PC-9 (cell line): ENCODE measurements at regions not wholly inside any gene's neighbourhood (a gene's known extent, or its start where the extent isn't known, plus 50 kb on each side); places are given as distances from the start of the nearest gene placed in this dataset.
"Not testable (repeated sequence)": the region's sequence is repeated elsewhere in the genome, so short reads cannot be mapped to it uniquely, and the experiment has no call there.

ENCODE experiments used
- BruUV-seq: library from RNA; stranded (reverse); fragments of 400-500 nt; replicated peaks from 2 replicates; lab custom pipeline; 2021; lab: Mats Ljungman, UMichigan
- CTCF ChIA-PET: fragments of 300-600 bp; sonication (Branson Sonifier 250); formaldehyde crosslinking; loops from one replicate; lab custom pipeline; 2022; ENCODE audit warnings: antibody characterized with exemption; lab: Charles Lee
- POLR2A ChIA-PET: fragments of 300-600 bp; sonication (Branson Sonifier 250); formaldehyde crosslinking; loops from one replicate; lab custom pipeline; 2022; ENCODE audit warnings: antibody characterized with exemption; ENCODE audit not compliant: unreplicated experiment; lab: Charles Lee
- DNase-seq, 2 experiments: peaks; one replicate each; pipeline versions ENCODE4 v3.0.0 to v3.0.0-alpha.2; 2015 to 2022; ENCODE audit warnings: mixed read lengths in 1 of 2
- H2AFZ ChIP-seq: fragments of 200-600 bp; sonication (generic); 2 replicates; pipeline ENCODE4 v1.8.1; 2017; ENCODE audit warnings: antibody characterized with exemption
- H3F3A ChIP-seq: fragments of 200-600 bp; sonication (generic); 2 replicates; pipeline ENCODE4 v1.8.1; 2017; ENCODE audit warnings: antibody characterized with exemption, mild to moderate bottlenecking, low read depth; ENCODE audit not compliant: insufficient read depth
- H3K27ac ChIP-seq: fragments of 200-600 bp; sonication (generic); 2 replicates; pipeline ENCODE4 v1.6.1; 2016; ENCODE audit warnings: mixed run types
- H3K27me3 ChIP-seq: fragments of 200-600 bp; sonication (generic); 2 replicates; pipeline ENCODE4 v1.6.1; 2016; ENCODE audit warnings: low read depth, mixed run types; ENCODE audit not compliant: insufficient read depth
- H3K36me3 ChIP-seq: fragments of 200-600 bp; sonication (generic); 2 replicates; pipeline ENCODE4 v1.6.1; 2016; ENCODE audit warnings: low read depth, mixed run types
- H3K4me1 ChIP-seq: fragments of 200-600 bp; sonication (generic); replicated peaks from 2 replicates; pipeline ENCODE4 v1.6.1; 2016; ENCODE audit warnings: mixed run types; ENCODE audit not compliant: insufficient read depth
- H3K4me2 ChIP-seq: fragments of 200-600 bp; sonication (generic); 2 replicates; pipeline ENCODE4 v1.6.1; 2017; ENCODE audit warnings: mixed run types
- H3K4me3 ChIP-seq: fragments of 200-600 bp; sonication (generic); 2 replicates; pipeline ENCODE4 v1.6.1; 2016; ENCODE audit warnings: mixed run types
- H3K79me2 ChIP-seq: fragments of 200-600 bp; sonication (generic); 2 replicates; pipeline ENCODE4 v1.6.1; 2017; ENCODE audit warnings: low read depth, mixed run types
- H3K9me2 ChIP-seq: fragments of 200-600 bp; sonication (generic); 2 replicates; pipeline ENCODE4 v1.8.1; 2017; ENCODE audit warnings: mild to moderate bottlenecking; ENCODE audit not compliant: insufficient read depth
- H3K9me3 ChIP-seq: fragments of 200-600 bp; sonication (generic); 2 replicates; pipeline ENCODE4 v1.8.1; 2016; ENCODE audit warnings: low read depth; ENCODE audit not compliant: insufficient read depth
- H4K20me1 ChIP-seq: fragments of 200-600 bp; sonication (generic); 2 replicates; pipeline ENCODE4 v1.8.1; 2017; ENCODE audit not compliant: insufficient read depth
- CTCF ChIP-seq: fragments of 200-600 bp; sonication (generic); conservative IDR thresholded peaks from 2 replicates; pipeline ENCODE4 v1.6.1; 2017; ENCODE audit warnings: mixed run types, antibody characterized with exemption, mild to moderate bottlenecking, moderate library complexity
- EZH2 ChIP-seq: fragments of 200-600 bp; sonication (generic); IDR thresholded peaks from 2 replicates; pipeline ENCODE4 v1.8.0; 2017; ENCODE audit warnings: antibody characterized with exemption, low read depth
- intact Hi-C: fragments of 100-400 bp; cut with micrococcal nuclease; formaldehyde crosslinking; loops from one replicate; pipeline ENCODE4 v1.10.0; 2022; ENCODE audit not compliant: unreplicated experiment

- TF ChIP-seq EZH2 (no peak), CTCF (no peak)
- H3K4me3 ChIP-seq: no peak overlapping the region
- no peaks in the 10 kb centered on the region for H3K9me3 ChIP-seq
- intact Hi-C loops: no loop called here
- no peaks in the 10 kb centered on the region for H4K20me1 ChIP-seq
- H3F3A ChIP-seq: no peaks in the 10 kb centered on the region
- no peaks in the 10 kb centered on the region for H3K9me2 ChIP-seq
- no peak overlapping the region for H2AFZ ChIP-seq
- H3K4me1 ChIP-seq: 0 out of 2 replicates have a peak, but pooled peaks cover 12% of the 10 kb centered on the region
- DNase-seq: no peak
- ChIA-PET POLR2A (no interaction called here), CTCF (interaction anchor here (0.7 kb wide), 1 partner anchor 139 kb away, joined by 3 read pairs; no protein-coding TSS in a partner anchor)
- no peak overlapping the region for H3K4me2 ChIP-seq
- H3K27ac ChIP-seq: no peak overlapping the region
- H3K27me3 ChIP-seq: no peaks in the 10 kb centered on the region
- H3K36me3 ChIP-seq: no peaks in the 10 kb centered on the region
- H3K79me2 ChIP-seq: no peaks in the 10 kb centered on the region
- no TSS peak for BruUV-seq
Measured at GRCh38 chr10:64116707-64117106, 595.5 kb downstream of the REEP3 start.

- Histone ChIP-seq H2AFZ (0 out of 2 replicates have a peak overlapping the region, but pooled peaks have one; percentile 7), H4K20me1 (no peaks in the 10 kb centered on the region), H3K9me2 (no peaks in the 10 kb centered on the region), H3K4me1 (0 out of 2 replicates have a peak, but pooled peaks cover 12% of the 10 kb centered on the region), H3F3A (no peaks in the 10 kb centered on the region), H3K9me3 (no peaks in the 10 kb centered on the region), H3K27me3 (no peaks in the 10 kb centered on the region), H3K4me3 (no peak overlapping the region), H3K79me2 (no peaks in the 10 kb centered on the region), H3K36me3 (no peaks in the 10 kb centered on the region), H3K27ac (no peak overlapping the region), H3K4me2 (no peak overlapping the region)
- no TSS peak for BruUV-seq
- ChIA-PET CTCF (no interaction called here), POLR2A (no interaction called here)
- intact Hi-C loops: no loop called here
- no peak for DNase-seq
- TF ChIP-seq EZH2: no peak
- TF ChIP-seq CTCF: no peak
Measured at GRCh38 chr10:64118736-64119135, 597.5 kb downstream of the REEP3 start.

- Histone ChIP-seq H2AFZ (peak overlapping the region; percentile 90), H3K4me3 (peak overlapping the region; percentile 65), H3K4me1 (0 out of 2 replicates have a peak, but pooled peaks cover 12% of the 10 kb centered on the region), H3K4me2 (peak overlapping the region; percentile 83)
- POLR2A ChIA-PET, H3K27me3 ChIP-seq, intact Hi-C loops, H3K27ac ChIP-seq, BruUV-seq, H3K9me3 ChIP-seq, CTCF ChIA-PET, H3F3A ChIP-seq, H4K20me1 ChIP-seq, H3K79me2 ChIP-seq, H3K9me2 ChIP-seq, H3K36me3 ChIP-seq: not testable (repeated sequence)
- DNase-seq: peak in 1 of 2 experiments; percentile 36
Measured at GRCh38 chr10:64120301-64120980, 599.2 kb downstream of the REEP3 start.
